ENCODE measurements at regions not wholly inside any gene's neighbourhood (a gene's known extent, or its start where the extent isn't known, plus 50 kb on each side); places are given as distances from the start of the nearest gene placed in this dataset.

- TF ChIP-seq CTCF (IDR thresholded peaks at IDR 0.05; ENCODE audit: low read depth, low read length): no peak
Measured at GRCh38 chr6:103177791-103178190, 1681.9 kb downstream of the HACE1 start.

DNA sequence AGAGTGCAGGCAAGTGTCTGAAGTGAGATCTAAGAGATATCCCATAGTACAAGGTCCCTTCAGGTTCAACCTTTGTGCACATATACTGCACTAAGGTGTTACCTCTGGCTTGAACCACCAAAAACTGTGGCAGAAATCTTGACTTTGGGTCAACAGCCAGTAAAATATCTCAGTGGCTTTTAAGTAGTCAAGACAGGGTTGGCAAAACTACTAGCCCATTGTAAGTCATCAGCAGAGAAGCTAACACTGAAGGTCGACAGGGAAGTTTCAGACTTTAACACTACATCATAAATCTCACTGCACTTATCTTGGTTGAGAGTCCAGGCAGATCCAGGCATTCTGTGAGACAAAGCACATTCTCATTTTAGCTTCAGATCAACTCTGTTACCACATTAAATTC lies 1684.7 kb downstream of the HACE1 start:
- Histone ChIP-seq H3K9me3 (ENCODE audit: low read depth) (no peaks in the 10 kb centered on the region), H3K27me3 (no peaks in the 10 kb centered on the region), H3K36me3 (no peaks in the 10 kb centered on the region), H3K4me3 (no peak overlapping the region), H3K4me1 (ENCODE audit: low read depth) (no peaks in the 10 kb centered on the region), H3K27ac (no peak overlapping the region)
- DNase-seq (ENCODE audit: low read depth in 1 of 2, low spot score in 1 of 2): no peak
- TF ChIP-seq CTCF (IDR thresholded peaks at IDR 0.05; ENCODE audit: low read depth, low read length): no peak

More at GRCh38 chr6:103177791-103178190, 1681.9 kb downstream of the HACE1 start:
- Histone ChIP-seq H3K27ac (no peak overlapping the region), H3K4me3 (no peak overlapping the region), H3K9me3 (ENCODE audit: low read depth) (no peaks in the 10 kb centered on the region), H3K36me3 (no peaks in the 10 kb centered on the region), H3K4me1 (ENCODE audit: low read depth) (no peaks in the 10 kb centered on the region), H3K27me3 (no peaks in the 10 kb centered on the region)
- DNase-seq (ENCODE audit: low read depth in 1 of 2, low spot score in 1 of 2): no peak

GRCh38 chr6:103167345-103168071 lies 1692.2 kb downstream of the HACE1 start:
- H3K9me3 ChIP-seq (ENCODE audit: low read depth): no peaks in the 10 kb centered on the region

GRCh38 chr6:103154779-103155572 lies 1704.7 kb downstream of the HACE1 start:
- no peaks in the 10 kb centered on the region for H3K36me3 ChIP-seq

More at GRCh38 chr6:103167345-103168071, 1692.2 kb downstream of the HACE1 start:
- no peak overlapping the region for H3K27ac ChIP-seq
- no peak overlapping the region for H3K4me3 ChIP-seq
- no peaks in the 10 kb centered on the region for H3K4me1 ChIP-seq (ENCODE audit: low read depth)
- DNase-seq (ENCODE audit: low read depth in 1 of 2, low spot score in 1 of 2): no peak
- no peaks in the 10 kb centered on the region for H3K27me3 ChIP-seq
- TF ChIP-seq CTCF (IDR thresholded peaks at IDR 0.05; ENCODE audit: low read depth, low read length): no peak
- H3K36me3 ChIP-seq: no peaks in the 10 kb centered on the region

DNA sequence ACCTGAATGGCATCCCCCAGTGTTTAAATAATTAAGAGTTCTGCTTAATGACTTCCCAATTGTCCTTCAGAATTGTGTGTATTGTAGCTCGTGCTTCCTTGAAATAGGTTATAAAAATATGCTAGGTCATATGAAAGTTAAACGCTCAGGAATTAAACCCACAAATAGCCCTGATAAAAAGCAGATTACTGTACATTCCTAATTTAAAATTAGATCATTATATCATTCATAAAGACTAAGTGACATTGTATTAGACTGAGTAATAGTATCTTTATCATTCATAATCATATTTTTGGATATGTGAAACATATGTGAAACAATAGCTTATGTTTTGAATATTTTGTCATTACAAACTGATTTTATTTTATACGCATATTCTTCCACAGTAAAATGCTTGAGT lies 1706.7 kb downstream of the HACE1 start:
- no peak for TF ChIP-seq CTCF (IDR thresholded peaks at IDR 0.05; ENCODE audit: low read depth, low read length)
- H3K27me3 ChIP-seq: no peaks in the 10 kb centered on the region
- no peaks in the 10 kb centered on the region for H3K4me1 ChIP-seq (ENCODE audit: low read depth)
- no peaks in the 10 kb centered on the region for H3K36me3 ChIP-seq
- H3K4me3 ChIP-seq: no peak overlapping the region
- no peaks in the 10 kb centered on the region for H3K9me3 ChIP-seq (ENCODE audit: low read depth)
- H3K27ac ChIP-seq: no peak overlapping the region
- no peak for DNase-seq (ENCODE audit: low read depth in 1 of 2, low spot score in 1 of 2)

More at GRCh38 chr6:103154779-103155572, 1704.7 kb downstream of the HACE1 start:
- TF ChIP-seq CTCF (IDR thresholded peaks at IDR 0.05; ENCODE audit: low read depth, low read length): no peak
- no peaks in the 10 kb centered on the region for H3K27me3 ChIP-seq
- no peaks in the 10 kb centered on the region for H3K4me1 ChIP-seq (ENCODE audit: low read depth)
- H3K4me3 ChIP-seq: no peak overlapping the region
- DNase-seq (ENCODE audit: low read depth in 1 of 2, low spot score in 1 of 2): no peak
- H3K27ac ChIP-seq: no peak overlapping the region
- H3K9me3 ChIP-seq (ENCODE audit: low read depth): no peaks in the 10 kb centered on the region
